ENCODE measurements at regions not wholly inside any gene's neighbourhood (a gene's known extent, or its start where the extent isn't known, plus 50 kb on each side); places are given as distances from the start of the nearest gene placed in this dataset.

DNA sequence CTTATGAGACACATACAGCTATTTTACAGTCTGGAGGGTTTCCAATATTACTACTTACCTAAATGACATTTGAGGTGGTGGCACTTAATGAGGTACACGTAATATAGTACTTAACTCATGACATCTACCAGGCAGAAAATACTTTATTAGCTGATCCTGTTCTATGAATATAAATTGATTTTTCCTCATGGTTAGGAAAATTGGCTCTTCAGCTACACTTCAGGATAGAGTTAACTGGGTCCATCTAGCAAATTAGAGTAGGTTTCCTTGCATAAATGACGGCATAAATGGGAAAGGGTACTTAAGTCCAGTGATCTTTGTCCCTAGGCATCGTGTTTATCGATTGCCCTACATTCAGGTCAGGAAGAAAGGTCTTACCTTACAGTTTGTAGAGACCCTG, 988.8 kb upstream of the TMPRSS15 start:
- Histone ChIP-seq H3K9ac (ENCODE audit: low read length) (no peak overlapping the region), H3K36me3 (ENCODE audit: insufficient read depth, low read length) (no peaks in the 10 kb centered on the region), H3K79me2 (ENCODE audit: insufficient read depth, low read length) (no peaks in the 10 kb centered on the region), H2AFZ (ENCODE audit: low read depth, low read length) (no peak overlapping the region), H3K4me3 (ENCODE audit: insufficient read depth, low read depth, low read length) (no peak overlapping the region), H3K9me3 (ENCODE audit: insufficient read depth, low read depth, low read length) (no peaks in the 10 kb centered on the region), H4K20me1 (ENCODE audit: insufficient read depth, low read length) (no peaks in the 10 kb centered on the region), H3K4me1 (ENCODE audit: insufficient read depth, low read length) (no peaks in the 10 kb centered on the region), H3K27ac (ENCODE audit: low read depth, low read length) (no peak overlapping the region), H3K27me3 (ENCODE audit: insufficient read depth, low read length) (no peaks in the 10 kb centered on the region), H3K4me2 (ENCODE audit: low read length) (no peak overlapping the region)
- Mint-ChIP-seq H3K27me3 (ENCODE audit: low read depth, unreplicated experiment) (no peaks in the 10 kb centered on the region), H3K4me3 (ENCODE audit: unreplicated experiment) (no peak overlapping the region), H3K4me1 (ENCODE audit: low read depth, unreplicated experiment) (no peaks in the 10 kb centered on the region), H3K27ac (ENCODE audit: unreplicated experiment) (no peak overlapping the region), H3K36me3 (ENCODE audit: low read depth, unreplicated experiment) (no peaks in the 10 kb centered on the region), H3K9me3 (ENCODE audit: unreplicated experiment) (no peaks in the 10 kb centered on the region)
- TF ChIP-seq, protein P1, sequence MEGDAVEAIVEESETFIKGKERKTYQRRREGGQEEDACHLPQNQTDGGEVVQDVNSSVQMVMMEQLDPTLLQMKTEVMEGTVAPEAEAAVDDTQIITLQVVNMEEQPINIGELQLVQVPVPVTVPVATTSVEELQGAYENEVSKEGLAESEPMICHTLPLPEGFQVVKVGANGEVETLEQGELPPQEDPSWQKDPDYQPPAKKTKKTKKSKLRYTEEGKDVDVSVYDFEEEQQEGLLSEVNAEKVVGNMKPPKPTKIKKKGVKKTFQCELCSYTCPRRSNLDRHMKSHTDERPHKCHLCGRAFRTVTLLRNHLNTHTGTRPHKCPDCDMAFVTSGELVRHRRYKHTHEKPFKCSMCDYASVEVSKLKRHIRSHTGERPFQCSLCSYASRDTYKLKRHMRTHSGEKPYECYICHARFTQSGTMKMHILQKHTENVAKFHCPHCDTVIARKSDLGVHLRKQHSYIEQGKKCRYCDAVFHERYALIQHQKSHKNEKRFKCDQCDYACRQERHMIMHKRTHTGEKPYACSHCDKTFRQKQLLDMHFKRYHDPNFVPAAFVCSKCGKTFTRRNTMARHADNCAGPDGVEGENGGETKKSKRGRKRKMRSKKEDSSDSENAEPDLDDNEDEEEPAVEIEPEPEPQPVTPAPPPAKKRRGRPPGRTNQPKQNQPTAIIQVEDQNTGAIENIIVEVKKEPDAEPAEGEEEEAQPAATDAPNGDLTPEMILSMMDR (IDR thresholded peaks at IDR 0.05; ENCODE audit: insufficient read depth, low read depth, low read length), result no peak
- TF ChIP-seq EZH2 (IDR thresholded peaks at IDR 0.05; ENCODE audit: insufficient read depth, low read length), result no peak
- no peak for FAIRE-seq
- no peak for DNase-seq (ENCODE audit: low read depth)

GRCh38 chr21:19400223-19400770, 996.7 kb upstream of the TMPRSS15 start:
- no peak overlapping the region for H3K4me2 ChIP-seq (ENCODE audit: low read length)
- Mint-ChIP-seq H3K36me3 (ENCODE audit: low read depth, unreplicated experiment) (no peaks in the 10 kb centered on the region), H3K9me3 (ENCODE audit: unreplicated experiment) (no peaks in the 10 kb centered on the region), H3K27me3 (ENCODE audit: low read depth, unreplicated experiment) (no peaks in the 10 kb centered on the region), H3K4me1 (ENCODE audit: low read depth, unreplicated experiment) (no peaks in the 10 kb centered on the region), H3K4me3 (ENCODE audit: unreplicated experiment) (no peak overlapping the region), H3K27ac (ENCODE audit: unreplicated experiment) (no peak overlapping the region)
- no peaks in the 10 kb centered on the region for H3K79me2 ChIP-seq (ENCODE audit: insufficient read depth, low read length)
- H3K9ac ChIP-seq (ENCODE audit: low read length), result no peak overlapping the region
- H4K20me1 ChIP-seq (ENCODE audit: insufficient read depth, low read length), result no peaks in the 10 kb centered on the region
- H3K9me3 ChIP-seq (ENCODE audit: insufficient read depth, low read depth, low read length), result no peaks in the 10 kb centered on the region
- FAIRE-seq (no peak), DNase-seq (ENCODE audit: low read depth) (no peak)
- H2AFZ ChIP-seq (ENCODE audit: low read depth, low read length), result no peak overlapping the region
- H3K4me1 ChIP-seq (ENCODE audit: insufficient read depth, low read length), result no peaks in the 10 kb centered on the region
- H3K36me3 ChIP-seq (ENCODE audit: insufficient read depth, low read length), result no peaks in the 10 kb centered on the region
- H3K27me3 ChIP-seq (ENCODE audit: insufficient read depth, low read length), result no peaks in the 10 kb centered on the region
- no peak overlapping the region for H3K4me3 ChIP-seq (ENCODE audit: insufficient read depth, low read depth, low read length)
- TF ChIP-seq EZH2 (IDR thresholded peaks at IDR 0.05; ENCODE audit: insufficient read depth, low read length), result no peak
- TF ChIP-seq, protein P1 (IDR thresholded peaks at IDR 0.05; ENCODE audit: insufficient read depth, low read depth, low read length), result no peak
- H3K27ac ChIP-seq (ENCODE audit: low read depth, low read length), result no peak overlapping the region

DNA sequence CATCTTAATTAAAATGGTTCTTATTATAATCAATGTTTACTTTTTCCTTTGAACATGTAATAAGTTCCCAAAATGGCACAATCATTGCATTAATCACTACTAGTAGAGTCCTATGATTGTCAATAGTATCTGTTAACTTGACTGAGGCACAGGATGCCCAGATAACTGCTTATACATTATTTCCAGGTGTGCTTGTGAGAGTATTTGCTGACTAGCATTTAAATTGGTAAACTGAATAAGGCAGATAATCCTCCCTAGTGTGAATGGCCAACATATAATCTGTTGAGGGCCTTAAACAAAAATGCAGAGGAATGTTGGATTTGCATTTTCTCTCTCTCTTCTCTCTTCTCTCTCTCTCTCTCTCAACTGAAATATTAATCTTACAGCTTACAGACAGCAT, 999.3 kb upstream of the TMPRSS15 start:
- Histone ChIP-seq H3K9me3 (ENCODE audit: insufficient read depth, low read depth, low read length) (no peaks in the 10 kb centered on the region), H3K4me1 (ENCODE audit: insufficient read depth, low read length) (no peaks in the 10 kb centered on the region), H4K20me1 (ENCODE audit: insufficient read depth, low read length) (no peaks in the 10 kb centered on the region), H3K4me3 (ENCODE audit: insufficient read depth, low read depth, low read length) (no peak overlapping the region), H3K79me2 (ENCODE audit: insufficient read depth, low read length) (no peaks in the 10 kb centered on the region), H2AFZ (ENCODE audit: low read depth, low read length) (no peak overlapping the region), H3K9ac (ENCODE audit: low read length) (no peak overlapping the region), H3K4me2 (ENCODE audit: low read length) (no peak overlapping the region), H3K27me3 (ENCODE audit: insufficient read depth, low read length) (no peaks in the 10 kb centered on the region), H3K27ac (ENCODE audit: low read depth, low read length) (no peak overlapping the region), H3K36me3 (ENCODE audit: insufficient read depth, low read length) (no peaks in the 10 kb centered on the region)
- Mint-ChIP-seq H3K36me3 (ENCODE audit: low read depth, unreplicated experiment) (no peaks in the 10 kb centered on the region), H3K9me3 (ENCODE audit: unreplicated experiment) (no peaks in the 10 kb centered on the region), H3K27me3 (ENCODE audit: low read depth, unreplicated experiment) (no peaks in the 10 kb centered on the region), H3K4me1 (ENCODE audit: low read depth, unreplicated experiment) (no peaks in the 10 kb centered on the region), H3K27ac (ENCODE audit: unreplicated experiment) (no peak overlapping the region), H3K4me3 (ENCODE audit: unreplicated experiment) (no peak overlapping the region)
- FAIRE-seq (no peak), DNase-seq (ENCODE audit: low read depth) (no peak)
- TF ChIP-seq, protein P1 (IDR thresholded peaks at IDR 0.05; ENCODE audit: insufficient read depth, low read depth, low read length), result no peak

Measured in astrocyte (in vitro differentiated cells and primary cell).